ENCODE measurements at regions not wholly inside any gene's neighbourhood (a gene's known extent, or its start where the extent isn't known, plus 50 kb on each side); places are given as distances from the start of the nearest gene placed in this dataset.

- intact Hi-C loops (cut with DNase I) = no loop called here
Measured at GRCh38 chr1:104856091-104856490, 1106.4 kb downstream of the AMY1C start.

GRCh38 chr1:104856518-104856917 lies 1106.8 kb downstream of the AMY1C start:
- no peaks in the 10 kb centered on the region for H3K27me3 ChIP-seq
- intact Hi-C loops (cut with DNase I) = no loop called here
- H3K9me3 ChIP-seq = no peaks in the 10 kb centered on the region
- no peaks in the 10 kb centered on the region for H3K36me3 ChIP-seq
- no peak overlapping the region for H3K4me3 ChIP-seq
- no peak overlapping the region for H3K27ac ChIP-seq
- no peaks in the 10 kb centered on the region for H3K4me1 ChIP-seq
- no peak for TF ChIP-seq CTCF (IDR thresholded peaks at IDR 0.05)
- TF ChIP-seq POLR2A (IDR thresholded peaks at IDR 0.05) = no peak
- no peak for TF ChIP-seq POLR2AphosphoS5 (IDR thresholded peaks at IDR 0.05; ENCODE audit: insufficient read depth in 1 of 2, low read depth in 1 of 2)
- no peak for DNase-seq (ENCODE audit: extremely low spot score in 2 of 2)

More at GRCh38 chr1:104856091-104856490, 1106.4 kb downstream of the AMY1C start:
- no peak for DNase-seq (ENCODE audit: extremely low spot score in 2 of 2)
- Histone ChIP-seq H3K27ac (no peak overlapping the region), H3K27me3 (no peaks in the 10 kb centered on the region), H3K4me3 (no peak overlapping the region), H3K4me1 (no peaks in the 10 kb centered on the region), H3K36me3 (no peaks in the 10 kb centered on the region), H3K9me3 (no peaks in the 10 kb centered on the region)
- TF ChIP-seq POLR2AphosphoS5 (IDR thresholded peaks at IDR 0.05; ENCODE audit: insufficient read depth in 1 of 2, low read depth in 1 of 2) (no peak), CTCF (IDR thresholded peaks at IDR 0.05) (no peak), POLR2A (IDR thresholded peaks at IDR 0.05) (no peak)

- DNase-seq (ENCODE audit: extremely low spot score in 2 of 2) = no peak
- Histone ChIP-seq H3K9me3 (no peaks in the 10 kb centered on the region), H3K4me3 (no peak overlapping the region), H3K27ac (no peak overlapping the region), H3K27me3 (no peaks in the 10 kb centered on the region), H3K4me1 (no peaks in the 10 kb centered on the region), H3K36me3 (no peaks in the 10 kb centered on the region)
- intact Hi-C loops (cut with DNase I) = no loop called here
- TF ChIP-seq POLR2AphosphoS5 (IDR thresholded peaks at IDR 0.05; ENCODE audit: insufficient read depth in 1 of 2, low read depth in 1 of 2) = no peak
- no peak for TF ChIP-seq POLR2A (IDR thresholded peaks at IDR 0.05)
- no peak for TF ChIP-seq CTCF (IDR thresholded peaks at IDR 0.05)
Measured at GRCh38 chr1:104868794-104869193, 1119.1 kb downstream of the AMY1C start.

GRCh38 chr1:104874044-104874443 lies 1124.3 kb downstream of the AMY1C start:
- H3K27me3 ChIP-seq = no peaks in the 10 kb centered on the region
- TF ChIP-seq POLR2A (IDR thresholded peaks at IDR 0.05) (no peak), POLR2AphosphoS5 (IDR thresholded peaks at IDR 0.05; ENCODE audit: insufficient read depth in 1 of 2, low read depth in 1 of 2) (no peak), CTCF (IDR thresholded peaks at IDR 0.05) (no peak)
- no peak overlapping the region for H3K4me3 ChIP-seq
- DNase-seq (ENCODE audit: extremely low spot score in 2 of 2) = no peak
- H3K27ac ChIP-seq = no peak overlapping the region
- no peaks in the 10 kb centered on the region for H3K36me3 ChIP-seq
- intact Hi-C loops (cut with DNase I) = no loop called here
- no peaks in the 10 kb centered on the region for H3K9me3 ChIP-seq
- H3K4me1 ChIP-seq = no peaks in the 10 kb centered on the region

- H3K9me3 ChIP-seq = no peaks in the 10 kb centered on the region
- H3K4me3 ChIP-seq = no peak overlapping the region
- no peaks in the 10 kb centered on the region for H3K36me3 ChIP-seq
- no peaks in the 10 kb centered on the region for H3K27me3 ChIP-seq
- no peak for DNase-seq (ENCODE audit: extremely low spot score in 2 of 2)
- intact Hi-C loops (cut with DNase I) = no loop called here
- no peak overlapping the region for H3K27ac ChIP-seq
- H3K4me1 ChIP-seq = no peaks in the 10 kb centered on the region
- TF ChIP-seq POLR2A (IDR thresholded peaks at IDR 0.05) = no peak
- no peak for TF ChIP-seq POLR2AphosphoS5 (IDR thresholded peaks at IDR 0.05; ENCODE audit: insufficient read depth in 1 of 2, low read depth in 1 of 2)
- TF ChIP-seq CTCF (IDR thresholded peaks at IDR 0.05) = no peak
Measured at GRCh38 chr1:104878203-104878909, 1128.7 kb downstream of the AMY1C start.
